Activated naive CD8-positive, alpha-beta T cell treated with anti-CD3 and anti-CD28 coated beads, Interleukin-2, amount 50 U/mL, for 24 hours (primary cell): ENCODE measurements at regions not wholly inside any gene's neighbourhood (a gene's known extent, or its start where the extent isn't known, plus 50 kb on each side); places are given as distances from the start of the nearest gene placed in this dataset.
"Not testable (repeated sequence)": the region's sequence is repeated elsewhere in the genome, so short reads cannot be mapped to it uniquely, and the experiment has no call there.

Experiments used
- ATAC-seq: fragments of 150-1000 bp; cut with Tn5 transposase; one replicate; pipeline ENCODE4 v1.10.0; 2021
- DNase-seq: peaks from one replicate; pipeline ENCODE4 v3.0.0; 2021
- H3K27ac Mint-ChIP-seq: one replicate; pipeline ENCODE4 v1.8.0; 2021; ENCODE audit warnings: mild to moderate bottlenecking, mixed read lengths
- H3K27me3 Mint-ChIP-seq: one replicate; pipeline ENCODE4 v1.8.0; 2021; ENCODE audit warnings: mixed read lengths
- H3K36me3 Mint-ChIP-seq: one replicate; pipeline ENCODE4 v1.8.0; 2021; ENCODE audit warnings: low read depth, mixed read lengths
- H3K4me1 Mint-ChIP-seq: one replicate; pipeline ENCODE4 v1.8.0; 2021; ENCODE audit warnings: mixed read lengths
- H3K4me3 Mint-ChIP-seq: one replicate; pipeline ENCODE4 v1.8.0; 2021; ENCODE audit warnings: mild to moderate bottlenecking, moderate library complexity, mixed read lengths
- H3K9me3 Mint-ChIP-seq: one replicate; pipeline ENCODE4 v1.8.0; 2021; ENCODE audit warnings: mixed read lengths

- H3K27me3 Mint-ChIP-seq = no peaks in the 10 kb centered on the region
- H3K9me3 Mint-ChIP-seq = peaks cover 16% of the 10 kb centered on the region
- peaks cover 5% of the 10 kb centered on the region for H3K4me1 Mint-ChIP-seq
- H3K27ac Mint-ChIP-seq = no peak overlapping the region
- peaks cover 8% of the 10 kb centered on the region for H3K36me3 Mint-ChIP-seq
- no peak for DNase-seq
- no peak overlapping the region for H3K4me3 Mint-ChIP-seq
- ATAC-seq = no peak
These were observed 147.5 kb upstream of the SMLR1 start for GRCh38 chr6:130679684-130680083.

DNA sequence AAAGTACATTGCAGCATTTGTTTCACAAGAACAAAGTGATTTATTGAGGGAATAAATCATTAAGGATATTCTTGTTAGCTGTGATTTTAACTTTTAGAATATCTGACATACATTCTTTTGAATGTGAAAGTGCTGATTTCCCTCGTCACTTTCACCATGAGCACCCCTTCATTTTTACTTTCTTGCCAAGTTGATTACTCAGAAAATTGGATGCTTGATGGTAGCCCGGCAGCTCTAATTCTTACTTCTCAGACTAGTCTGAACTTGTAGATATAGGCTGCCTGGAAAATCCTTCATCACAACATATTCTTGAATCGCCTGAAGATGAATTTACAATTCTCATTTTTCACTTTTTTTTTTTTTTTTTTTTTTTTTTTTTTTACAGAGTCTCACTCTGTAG lies 147.1 kb upstream of the SMLR1 start:
- DNase-seq (no peak), ATAC-seq (no peak)
- H3K4me1 Mint-ChIP-seq = peaks cover 5% of the 10 kb centered on the region
- H3K36me3 Mint-ChIP-seq = peaks cover 8% of the 10 kb centered on the region
- H3K9me3 Mint-ChIP-seq = peaks cover 16% of the 10 kb centered on the region
- no peak overlapping the region for H3K27ac Mint-ChIP-seq
- H3K27me3 Mint-ChIP-seq = no peaks in the 10 kb centered on the region
- H3K4me3 Mint-ChIP-seq = no peak overlapping the region

- no peaks in the 10 kb centered on the region for H3K27me3 Mint-ChIP-seq
- H3K36me3 Mint-ChIP-seq = peaks cover 8% of the 10 kb centered on the region
- ATAC-seq = no peak
- no peak overlapping the region for H3K4me3 Mint-ChIP-seq
- no peak overlapping the region for H3K27ac Mint-ChIP-seq
- DNase-seq = no peak
- H3K4me1 Mint-ChIP-seq = peaks cover 4% of the 10 kb centered on the region
- peaks cover 20% of the 10 kb centered on the region for H3K9me3 Mint-ChIP-seq
These were observed 146.2 kb upstream of the SMLR1 start for GRCh38 chr6:130681028-130681427.

DNA sequence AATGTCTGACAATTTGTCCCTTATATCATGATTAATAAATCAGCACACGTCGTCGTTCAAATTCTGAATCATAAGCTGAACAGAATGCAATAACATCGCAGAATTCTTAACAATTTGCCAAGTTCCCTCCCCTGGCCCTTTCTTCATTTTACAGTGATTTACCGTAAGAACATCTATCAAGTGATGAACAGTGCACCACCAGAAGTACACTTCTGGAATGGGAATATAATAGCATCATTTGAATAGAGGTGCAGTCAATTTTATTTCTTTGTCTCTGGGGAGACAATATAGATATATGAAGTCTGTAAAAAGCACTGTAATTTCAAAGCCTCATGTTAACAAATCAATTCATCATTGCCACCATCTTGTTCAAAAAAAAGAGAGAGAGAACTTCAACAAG lies 145.1 kb upstream of the SMLR1 start:
- no peak for DNase-seq
- Mint-ChIP-seq H3K4me1 (no peaks in the 10 kb centered on the region), H3K27me3 (no peaks in the 10 kb centered on the region)

GRCh38 chr6:130683761-130684517 lies 143.3 kb upstream of the SMLR1 start:
- Mint-ChIP-seq H3K4me1 (no peaks in the 10 kb centered on the region), H3K27me3 (no peaks in the 10 kb centered on the region), H3K4me3 (no peak overlapping the region), H3K27ac (no peak overlapping the region), H3K36me3 (no peaks in the 10 kb centered on the region), H3K9me3 (peaks cover 4% of the 10 kb centered on the region)
- ATAC-seq = no peak
- no peak for DNase-seq

More for the DNA sequence above, 145.1 kb upstream of the SMLR1 start:
- Mint-ChIP-seq H3K4me3 (no peak overlapping the region), H3K9me3 (peaks cover 16% of the 10 kb centered on the region), H3K27ac (no peak overlapping the region), H3K36me3 (peaks cover 5% of the 10 kb centered on the region)
- ATAC-seq = no peak

GRCh38 chr6:130692659-130693058 lies 134.5 kb upstream of the SMLR1 start:
- ATAC-seq (no peak), DNase-seq (no peak)
- H3K4me3 Mint-ChIP-seq = no peak overlapping the region
- peaks cover 3% of the 10 kb centered on the region for H3K36me3 Mint-ChIP-seq
- H3K9me3 Mint-ChIP-seq = peaks cover 13% of the 10 kb centered on the region
- H3K4me1 Mint-ChIP-seq = peaks cover 18% of the 10 kb centered on the region
- H3K27ac Mint-ChIP-seq = no peak overlapping the region
- no peaks in the 10 kb centered on the region for H3K27me3 Mint-ChIP-seq

- peaks cover 13% of the 10 kb centered on the region for H3K9me3 Mint-ChIP-seq
These were observed 133.3 kb upstream of the SMLR1 start for GRCh38 chr6:130693944-130694343.

GRCh38 chr6:130694606-130695005 lies 132.6 kb upstream of the SMLR1 start:
- no peak overlapping the region for H3K27ac Mint-ChIP-seq
- DNase-seq = no peak

More at GRCh38 chr6:130693944-130694343, 133.3 kb upstream of the SMLR1 start:
- DNase-seq (no peak), ATAC-seq (no peak)
- Mint-ChIP-seq H3K4me1 (peaks cover 21% of the 10 kb centered on the region), H3K27me3 (no peaks in the 10 kb centered on the region), H3K27ac (no peak overlapping the region), H3K4me3 (no peak overlapping the region), H3K36me3 (peaks cover 3% of the 10 kb centered on the region)

DNA sequence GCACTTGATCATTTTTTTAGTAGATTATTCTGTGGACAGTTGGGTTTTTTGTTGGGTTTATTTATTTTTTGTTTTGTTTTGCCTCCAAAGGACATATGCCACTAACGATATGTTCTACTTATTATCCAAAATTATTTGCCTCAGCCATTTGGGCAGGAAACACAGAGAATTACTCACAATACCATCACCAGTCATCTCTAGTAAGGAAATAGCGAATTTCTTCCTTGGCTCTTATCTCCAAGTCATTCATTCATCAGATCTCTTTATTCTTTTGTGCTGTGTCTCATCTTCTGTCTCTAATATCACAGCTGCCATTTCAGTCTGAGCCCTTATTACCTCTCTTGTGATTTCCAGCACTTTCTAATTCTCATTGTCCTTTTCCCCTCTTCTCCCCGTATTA lies 130.4 kb upstream of the SMLR1 start:
- Mint-ChIP-seq H3K27me3 (no peaks in the 10 kb centered on the region), H3K9me3 (peaks cover 13% of the 10 kb centered on the region), H3K36me3 (peaks cover 3% of the 10 kb centered on the region), H3K4me1 (peaks cover 29% of the 10 kb centered on the region), H3K27ac (peak overlapping the region; percentile 11), H3K4me3 (no peak overlapping the region)
- ATAC-seq = no peak
- no peak for DNase-seq

More at GRCh38 chr6:130694606-130695005, 132.6 kb upstream of the SMLR1 start:
- Mint-ChIP-seq H3K9me3 (peaks cover 13% of the 10 kb centered on the region), H3K36me3 (peaks cover 3% of the 10 kb centered on the region), H3K4me1 (peaks cover 21% of the 10 kb centered on the region), H3K27me3 (no peaks in the 10 kb centered on the region), H3K4me3 (no peak overlapping the region)
- no peak for ATAC-seq

DNA sequence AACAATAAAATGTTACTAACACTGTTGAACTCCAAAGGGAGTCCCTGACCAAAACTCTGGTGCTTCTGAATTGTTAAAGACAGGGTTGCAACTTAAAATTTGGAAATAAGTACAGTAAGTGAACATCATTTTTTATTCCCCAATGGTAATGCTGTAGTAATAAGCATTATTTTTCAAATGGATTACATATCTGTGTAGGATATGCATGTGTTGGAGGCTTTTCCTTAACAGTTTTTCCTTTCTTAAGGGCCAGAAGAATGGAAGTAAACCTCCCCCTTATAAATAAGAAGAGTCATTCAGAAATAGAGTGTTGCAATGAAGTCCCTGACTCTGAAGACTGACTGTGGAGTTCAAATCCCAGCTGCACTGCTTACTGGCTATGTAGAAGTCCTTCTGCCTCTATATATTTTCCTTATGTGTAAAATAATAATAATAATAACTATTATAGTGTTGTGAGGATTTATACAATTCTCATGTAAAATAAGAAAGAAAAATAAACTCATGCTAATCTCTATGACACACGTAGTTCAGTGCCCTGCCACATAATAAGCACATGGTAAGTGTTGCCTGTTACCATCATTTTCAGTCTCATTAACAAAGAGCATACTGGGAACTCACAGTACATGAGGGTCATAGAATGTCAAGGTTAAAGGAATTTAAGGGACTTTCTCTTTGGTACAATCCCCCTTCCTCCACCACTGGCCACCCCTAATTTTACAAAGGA lies 129.8 kb upstream of the SMLR1 start:
- no peak for DNase-seq
- Mint-ChIP-seq H3K4me1 (peaks cover 33% of the 10 kb centered on the region), H3K27me3 (no peaks in the 10 kb centered on the region), H3K27ac (peak overlapping the region; percentile 11), H3K36me3 (peaks cover 3% of the 10 kb centered on the region), H3K4me3 (no peak overlapping the region), H3K9me3 (peaks cover 13% of the 10 kb centered on the region)
- ATAC-seq = peak; percentile 67

DNA sequence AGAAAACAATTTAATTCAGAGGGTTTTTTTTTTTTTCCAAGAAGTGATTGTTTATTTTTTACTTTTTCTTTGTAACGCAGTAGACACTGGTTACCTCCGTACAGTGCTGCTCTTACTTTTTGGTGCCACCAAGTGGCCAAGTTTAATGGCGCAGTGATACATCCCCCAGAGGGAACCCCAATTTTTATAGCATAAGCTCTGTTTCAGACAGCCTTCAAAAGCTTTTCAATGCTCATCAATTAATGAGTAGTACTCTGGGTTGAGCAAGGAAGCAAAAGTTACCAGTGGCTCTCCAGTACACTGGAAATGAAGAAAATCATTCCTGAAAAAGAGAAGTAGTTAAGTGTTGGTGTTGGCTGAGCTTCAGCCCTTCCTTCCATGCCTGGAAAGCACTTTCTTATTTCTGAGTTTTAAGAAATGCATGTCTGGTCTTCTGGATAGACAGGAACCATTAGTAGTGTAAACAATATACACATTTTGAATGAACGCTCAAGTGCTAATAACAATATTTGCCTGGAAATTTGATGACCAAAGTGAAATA lies 129.1 kb upstream of the SMLR1 start:
- Mint-ChIP-seq H3K9me3 (peaks cover 13% of the 10 kb centered on the region), H3K4me3 (no peak overlapping the region), H3K4me1 (peaks cover 33% of the 10 kb centered on the region), H3K36me3 (peaks cover 3% of the 10 kb centered on the region), H3K27ac (no peak overlapping the region), H3K27me3 (no peaks in the 10 kb centered on the region)
- peak; percentile 97 for ATAC-seq
- DNase-seq = peak; percentile 61

GRCh38 chr6:130699742-130700141 lies 127.5 kb upstream of the SMLR1 start:
- Mint-ChIP-seq H3K4me1 (peaks cover 24% of the 10 kb centered on the region), H3K36me3 (peaks cover 3% of the 10 kb centered on the region), H3K9me3 (peaks cover 9% of the 10 kb centered on the region), H3K4me3 (no peak overlapping the region), H3K27ac (no peak overlapping the region), H3K27me3 (no peaks in the 10 kb centered on the region)
- no peak for ATAC-seq
- DNase-seq = no peak

DNA sequence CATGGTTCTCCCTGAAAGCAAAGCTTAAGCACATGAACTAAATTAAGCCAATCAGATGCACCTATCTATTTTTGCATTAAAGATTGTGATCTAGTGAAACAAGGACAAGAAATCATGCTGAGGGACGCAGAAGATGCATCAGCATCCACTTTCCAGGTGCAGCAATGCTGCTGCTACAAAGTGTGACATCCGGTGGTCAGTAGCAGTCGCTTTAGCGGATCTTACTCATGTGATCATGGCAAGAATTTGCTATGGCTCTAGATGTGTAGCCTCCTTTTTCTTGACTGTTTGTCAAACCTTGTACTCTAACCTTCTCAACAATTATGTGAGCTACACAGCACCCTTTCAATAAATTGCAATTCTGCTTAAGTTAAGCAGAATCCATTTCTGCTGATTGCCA lies 126.8 kb upstream of the SMLR1 start:
- ATAC-seq = no peak
- Mint-ChIP-seq H3K27me3 (no peaks in the 10 kb centered on the region), H3K36me3 (peaks cover 3% of the 10 kb centered on the region), H3K4me3 (no peak overlapping the region), H3K4me1 (peaks cover 23% of the 10 kb centered on the region), H3K27ac (no peak overlapping the region), H3K9me3 (peaks cover 4% of the 10 kb centered on the region)
- no peak for DNase-seq

- H3K9me3 Mint-ChIP-seq = peaks cover 13% of the 10 kb centered on the region
- DNase-seq = no peak
- H3K27me3 Mint-ChIP-seq = no peaks in the 10 kb centered on the region
- ATAC-seq = no peak
- H3K27ac Mint-ChIP-seq = no peak overlapping the region
- H3K4me1 Mint-ChIP-seq = no peaks in the 10 kb centered on the region
- H3K36me3 Mint-ChIP-seq = peaks cover 2% of the 10 kb centered on the region
- no peak overlapping the region for H3K4me3 Mint-ChIP-seq
These were observed 118.9 kb upstream of the SMLR1 start for GRCh38 chr6:130708338-130708737.

- not testable (repeated sequence) for H3K27ac Mint-ChIP-seq, H3K4me1 Mint-ChIP-seq, ATAC-seq, H3K27me3 Mint-ChIP-seq, H3K4me3 Mint-ChIP-seq, H3K36me3 Mint-ChIP-seq, DNase-seq, H3K9me3 Mint-ChIP-seq
These were observed 115.6 kb upstream of the SMLR1 start for GRCh38 chr6:130711641-130712040.
